Naive thymus-derived CD8-positive, alpha-beta T cell (primary cell): ENCODE measurements at regions not wholly inside any gene's neighbourhood (a gene's known extent, or its start where the extent isn't known, plus 50 kb on each side); places are given as distances from the start of the nearest gene placed in this dataset.

Source experiments
- ATAC-seq, 2 donors: fragments of 150-1000 bp; cut with Tn5 transposase in 1 of 2; sonication (Bioruptor Pico), chemical (Tn5 transposase) in 1 of 2; 1 replicate in 1 of 2; 2 replicates in 1 of 2; pipeline ENCODE4 v1.10.0; 2021; ENCODE audit warnings: mild to moderate bottlenecking in 2 of 2, moderate library complexity in 2 of 2
- POLR2A ChIA-PET: fragments of 350-600 bp; sonication (Branson Sonifier 250); formaldehyde crosslinking; loops from one replicate; lab custom pipeline; 2021; ENCODE audit warnings: antibody characterized with exemption; lab: Charles Lee
- DNase-seq, 10 donors: peaks; one replicate each; pipeline versions ENCODE4 v3.0.0 to v3.0.0-alpha.2; 2020 to 2022
- H3K27ac Mint-ChIP-seq, 10 donors: one replicate each; pipeline ENCODE4 v1.8.0; 2020 to 2022; ENCODE audit warnings: mild to moderate bottlenecking in 10 of 10, mixed read lengths in 10 of 10, moderate library complexity in 4 of 10, inconsistent platforms in 1 of 10
- H3K27me3 Mint-ChIP-seq, 5 donors: one replicate each; pipeline ENCODE4 v1.8.0; 2021 to 2022; ENCODE audit warnings: mixed read lengths in 5 of 5
- H3K36me3 Mint-ChIP-seq, 3 donors: one replicate each; pipeline ENCODE4 v1.8.0; 2020 to 2022; ENCODE audit warnings: mixed read lengths in 3 of 3, mild to moderate bottlenecking in 2 of 3, inconsistent platforms in 1 of 3
- H3K4me1 Mint-ChIP-seq, 4 donors: one replicate each; pipeline ENCODE4 v1.8.0; 2021 to 2022; ENCODE audit warnings: mixed read lengths in 4 of 4
- H3K4me3 Mint-ChIP-seq, 10 donors: one replicate each; pipeline ENCODE4 v1.8.0; 2020 to 2022; ENCODE audit warnings: mild to moderate bottlenecking in 10 of 10, mixed read lengths in 10 of 10, moderate library complexity in 6 of 10, inconsistent platforms in 1 of 10
- H3K9me3 Mint-ChIP-seq, 9 donors: one replicate each; pipeline ENCODE4 v1.8.0; 2020 to 2022; ENCODE audit warnings: mixed read lengths in 9 of 9, mild to moderate bottlenecking in 3 of 9, inconsistent platforms in 1 of 9, moderate library complexity in 1 of 9

GRCh38 chr3:28575746-28576613, 227.4 kb upstream of the AZI2 start:
- Mint-ChIP-seq H3K27ac (no peak overlapping the region), H3K36me3 (no peaks in the 10 kb centered on the region), H3K4me1 (peaks cover 0 to 7% (median 6%) of the 10 kb centered on the region in 4 donors), H3K9me3 (no peaks in the 10 kb centered on the region), H3K4me3 (no peak overlapping the region), H3K27me3 (peaks cover 32 to 75% (median 48%) of the 10 kb centered on the region in 5 donors)
- ATAC-seq (no peak), DNase-seq (no peak)
- POLR2A ChIA-PET: no interaction called here

GRCh38 chr3:28576614-28577200, 228.1 kb upstream of the AZI2 start:
- H3K9me3 Mint-ChIP-seq: peaks cover 0 to under 1% (median 0%) of the 10 kb centered on the region in 9 donors
- peaks cover 0 to 7% (median 6%) of the 10 kb centered on the region in 4 donors for H3K4me1 Mint-ChIP-seq
- H3K27ac Mint-ChIP-seq: no peak overlapping the region
- no peak for ATAC-seq
- no peaks in the 10 kb centered on the region for H3K36me3 Mint-ChIP-seq
- H3K27me3 Mint-ChIP-seq: peaks cover 37 to 80% (median 49%) of the 10 kb centered on the region in 5 donors
- DNase-seq: no peak
- POLR2A ChIA-PET: no interaction called here
- peak overlapping the region in 3 of 10 donors; percentile 51 to 59 (median 52) for H3K4me3 Mint-ChIP-seq

- Mint-ChIP-seq H3K4me1 (peaks cover 0 to 7% (median 6%) of the 10 kb centered on the region in 4 donors), H3K27me3 (peaks cover 39 to 87% (median 49%) of the 10 kb centered on the region in 5 donors), H3K9me3 (peaks cover 0 to 2% (median 0%) of the 10 kb centered on the region in 9 donors), H3K36me3 (no peaks in the 10 kb centered on the region), H3K4me3 (no peak overlapping the region), H3K27ac (peak overlapping the region in 1 of 10 donors; percentile 5)
- ATAC-seq (no peak), DNase-seq (no peak)
- POLR2A ChIA-PET: no interaction called here
Measured at GRCh38 chr3:28577941-28578500, 229.4 kb upstream of the AZI2 start.

- H3K4me1 Mint-ChIP-seq: no peaks in the 10 kb centered on the region
- DNase-seq: no peak
- H3K9me3 Mint-ChIP-seq: peaks cover 0 to 4% (median 0%) of the 10 kb centered on the region in 9 donors
- no peaks in the 10 kb centered on the region for H3K36me3 Mint-ChIP-seq
- POLR2A ChIA-PET: no interaction called here
- H3K27ac Mint-ChIP-seq: no peak overlapping the region
- H3K27me3 Mint-ChIP-seq: peaks cover 8 to 28% (median 13%) of the 10 kb centered on the region in 5 donors
- no peak overlapping the region for H3K4me3 Mint-ChIP-seq
- no peak for ATAC-seq
Measured at GRCh38 chr3:28586325-28586724, 237.7 kb upstream of the AZI2 start.

- Mint-ChIP-seq H3K9me3 (peaks cover 0 to 4% (median 0%) of the 10 kb centered on the region in 9 donors), H3K27ac (no peak overlapping the region), H3K36me3 (no peaks in the 10 kb centered on the region), H3K4me1 (no peaks in the 10 kb centered on the region), H3K27me3 (peaks cover 2 to 17% (median 10%) of the 10 kb centered on the region in 5 donors), H3K4me3 (no peak overlapping the region)
- ATAC-seq (no peak), DNase-seq (no peak)
- POLR2A ChIA-PET: no interaction called here
Measured at GRCh38 chr3:28587723-28588122, 239.1 kb upstream of the AZI2 start.

- no peak overlapping the region for H3K4me3 Mint-ChIP-seq
- POLR2A ChIA-PET: no interaction called here
- H3K27me3 Mint-ChIP-seq: peaks cover 0 to 6% (median 2%) of the 10 kb centered on the region in 5 donors
- no peak for ATAC-seq
- no peak for DNase-seq
- no peak overlapping the region for H3K27ac Mint-ChIP-seq
- H3K36me3 Mint-ChIP-seq: no peaks in the 10 kb centered on the region
- H3K4me1 Mint-ChIP-seq: no peaks in the 10 kb centered on the region
- no peaks in the 10 kb centered on the region for H3K9me3 Mint-ChIP-seq
Measured at GRCh38 chr3:28590216-28590615, 241.6 kb upstream of the AZI2 start.

GRCh38 chr3:28590860-28591259, 242.2 kb upstream of the AZI2 start:
- H3K4me1 Mint-ChIP-seq: no peaks in the 10 kb centered on the region
- ATAC-seq (no peak), DNase-seq (no peak)
- POLR2A ChIA-PET: no interaction called here
- H3K4me3 Mint-ChIP-seq: no peak overlapping the region
- peaks cover 0 to 6% (median 2%) of the 10 kb centered on the region in 5 donors for H3K27me3 Mint-ChIP-seq
- no peaks in the 10 kb centered on the region for H3K9me3 Mint-ChIP-seq
- no peaks in the 10 kb centered on the region for H3K36me3 Mint-ChIP-seq
- no peak overlapping the region for H3K27ac Mint-ChIP-seq

- Mint-ChIP-seq H3K9me3 (peaks cover 0 to 6% (median 0%) of the 10 kb centered on the region in 9 donors), H3K4me3 (no peak overlapping the region), H3K4me1 (peaks cover 0 to 2% (median 0%) of the 10 kb centered on the region in 4 donors), H3K27ac (no peak overlapping the region), H3K36me3 (no peaks in the 10 kb centered on the region), H3K27me3 (peaks cover 0 to 11% (median 2%) of the 10 kb centered on the region in 5 donors)
- DNase-seq (no peak), ATAC-seq (no peak)
- POLR2A ChIA-PET: no interaction called here
Measured at GRCh38 chr3:28595372-28595771, 246.7 kb upstream of the AZI2 start.

- POLR2A ChIA-PET: no interaction called here
Measured at GRCh38 chr3:28597452-28597851, 248.8 kb upstream of the AZI2 start.

GRCh38 chr3:28598165-28598564, 249.5 kb upstream of the AZI2 start:
- Mint-ChIP-seq H3K27me3 (peaks cover 0 to 11% (median 6%) of the 10 kb centered on the region in 5 donors), H3K4me1 (peaks cover 0 to 2% (median 0%) of the 10 kb centered on the region in 4 donors), H3K27ac (no peak overlapping the region), H3K9me3 (peaks cover 0 to 8% (median 0%) of the 10 kb centered on the region in 9 donors), H3K36me3 (no peaks in the 10 kb centered on the region), H3K4me3 (no peak overlapping the region)
- DNase-seq: no peak
- POLR2A ChIA-PET: no interaction called here
- no peak for ATAC-seq

More at GRCh38 chr3:28597452-28597851, 248.8 kb upstream of the AZI2 start:
- Mint-ChIP-seq H3K27me3 (peaks cover 0 to 11% (median 6%) of the 10 kb centered on the region in 5 donors), H3K9me3 (peaks cover 0 to 8% (median 0%) of the 10 kb centered on the region in 9 donors), H3K36me3 (no peaks in the 10 kb centered on the region), H3K27ac (no peak overlapping the region), H3K4me1 (peaks cover 0 to 2% (median 0%) of the 10 kb centered on the region in 4 donors), H3K4me3 (no peak overlapping the region)
- no peak for DNase-seq
- ATAC-seq: no peak

- no peak for ATAC-seq
Measured at GRCh38 chr3:28601291-28601690, 252.7 kb upstream of the AZI2 start.

GRCh38 chr3:28606283-28606682, 257.7 kb upstream of the AZI2 start:
- Mint-ChIP-seq H3K9me3 (peaks cover 0 to 2% (median 0%) of the 10 kb centered on the region in 9 donors), H3K4me3 (no peak overlapping the region), H3K4me1 (no peaks in the 10 kb centered on the region), H3K27me3 (peaks cover 0 to 6% (median 3%) of the 10 kb centered on the region in 5 donors), H3K36me3 (no peaks in the 10 kb centered on the region), H3K27ac (no peak overlapping the region)
- no peak for ATAC-seq
- POLR2A ChIA-PET: no interaction called here
- no peak for DNase-seq

More at GRCh38 chr3:28601291-28601690, 252.7 kb upstream of the AZI2 start:
- Mint-ChIP-seq H3K4me3 (peak overlapping the region in 1 of 10 donors; percentile 25), H3K27me3 (peaks cover 0 to 11% (median 7%) of the 10 kb centered on the region in 5 donors), H3K4me1 (peaks cover 0 to 2% (median 0%) of the 10 kb centered on the region in 4 donors), H3K27ac (no peak overlapping the region), H3K36me3 (no peaks in the 10 kb centered on the region), H3K9me3 (peaks cover 0 to 8% (median 0%) of the 10 kb centered on the region in 9 donors)
- POLR2A ChIA-PET: no interaction called here
- no peak for DNase-seq

- no peaks in the 10 kb centered on the region for H3K36me3 Mint-ChIP-seq
- DNase-seq: no peak
- peaks cover 0 to 3% (median 0%) of the 10 kb centered on the region in 5 donors for H3K27me3 Mint-ChIP-seq
- no peak overlapping the region for H3K4me3 Mint-ChIP-seq
- H3K4me1 Mint-ChIP-seq: no peaks in the 10 kb centered on the region
- ATAC-seq: no peak
- POLR2A ChIA-PET: no interaction called here
- peaks cover 0 to 3% (median 0%) of the 10 kb centered on the region in 9 donors for H3K9me3 Mint-ChIP-seq
- no peak overlapping the region for H3K27ac Mint-ChIP-seq
Measured at GRCh38 chr3:28612232-28612631, 263.6 kb upstream of the AZI2 start.
